Fibroblast of skin of abdomen (primary cell): ENCODE measurements at regions not wholly inside any gene's neighbourhood (a gene's known extent, or its start where the extent isn't known, plus 50 kb on each side); places are given as distances from the start of the nearest gene placed in this dataset.
"Not testable (repeated sequence)": the region's sequence is repeated elsewhere in the genome, so short reads cannot be mapped to it uniquely, and the experiment has no call there.

Source experiments
- DNase-seq: peaks from one replicate; pipeline ENCODE4 v3.0.0-alpha.2; 2013

DNA sequence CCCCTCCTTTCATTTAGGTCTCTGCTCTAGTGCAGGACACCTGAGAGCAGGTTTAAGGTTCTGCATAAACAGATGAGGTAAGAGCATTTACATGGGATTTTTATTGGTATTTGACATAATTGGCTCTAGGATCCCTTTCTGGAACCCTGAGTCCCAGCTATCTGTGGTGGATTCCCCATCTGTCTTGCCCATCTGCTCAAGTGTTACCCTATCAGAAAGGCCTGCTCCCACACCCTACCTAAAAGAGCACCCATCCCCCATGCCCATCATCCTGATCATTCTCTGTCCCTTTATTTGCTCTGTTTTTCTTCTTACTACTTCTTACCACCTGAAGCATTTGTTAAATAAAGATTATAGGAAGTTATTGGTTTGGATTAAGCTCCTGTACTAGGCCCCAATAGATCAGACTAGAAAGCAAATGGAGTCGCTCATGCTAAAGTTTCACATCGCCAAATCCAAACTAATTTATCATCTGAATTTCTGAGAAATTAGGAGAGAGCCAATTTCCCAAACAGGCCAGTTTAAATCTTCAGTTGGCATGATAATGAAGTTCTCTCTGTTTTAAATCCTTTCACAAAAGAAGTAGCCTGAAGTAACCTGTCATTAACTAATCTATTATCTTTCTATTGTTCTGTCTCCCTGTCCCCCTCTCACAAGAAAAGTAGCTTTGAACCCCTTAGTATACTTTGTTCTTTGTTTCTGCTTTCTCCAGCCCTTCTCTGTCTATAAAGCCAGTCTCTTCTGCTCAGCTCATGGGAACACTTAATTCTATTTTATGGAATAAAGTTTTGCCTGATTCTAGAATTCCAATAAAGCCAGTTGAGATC is 178.6 kb downstream of the ZNF674 start:
- DNase-seq = no peak

GRCh38 chrX:46354481-46354880 is 190.7 kb downstream of the ZNF674 start:
- DNase-seq = no peak

DNA sequence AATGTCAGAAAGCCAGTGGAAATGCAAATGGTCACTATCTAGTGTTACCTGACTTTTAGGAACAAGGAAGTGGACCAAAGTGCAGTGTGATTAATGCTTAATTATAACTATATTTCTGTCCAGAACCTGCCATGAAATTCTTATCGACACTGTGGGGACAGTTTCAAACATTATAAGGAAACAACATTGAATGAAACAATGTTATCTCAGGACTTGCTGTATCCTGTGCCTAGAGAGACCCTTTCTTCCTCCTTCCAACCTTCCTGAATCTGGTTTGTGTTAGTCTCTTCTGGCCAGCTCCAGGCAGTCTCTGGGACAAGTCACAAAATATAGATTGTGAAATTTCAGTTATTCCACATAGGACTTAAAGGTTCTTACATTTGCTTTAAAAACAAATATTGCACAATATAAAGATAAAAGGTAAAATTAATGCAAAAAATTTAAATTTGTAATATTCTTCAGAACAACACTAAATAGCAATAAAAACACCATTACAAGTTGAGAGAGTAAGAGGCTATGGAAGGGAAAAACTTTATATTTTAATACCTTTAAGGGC is 203.4 kb downstream of the ZNF674 start:
- no peak for DNase-seq

GRCh38 chrX:46340696-46341095 is 204.5 kb downstream of the ZNF674 start:
- no peak for DNase-seq

GRCh38 chrX:46333550-46333949 is 211.7 kb downstream of the ZNF674 start:
- DNase-seq = no peak

- DNase-seq = no peak
These were observed 214.2 kb downstream of the ZNF674 start for GRCh38 chrX:46330981-46331380.

DNA sequence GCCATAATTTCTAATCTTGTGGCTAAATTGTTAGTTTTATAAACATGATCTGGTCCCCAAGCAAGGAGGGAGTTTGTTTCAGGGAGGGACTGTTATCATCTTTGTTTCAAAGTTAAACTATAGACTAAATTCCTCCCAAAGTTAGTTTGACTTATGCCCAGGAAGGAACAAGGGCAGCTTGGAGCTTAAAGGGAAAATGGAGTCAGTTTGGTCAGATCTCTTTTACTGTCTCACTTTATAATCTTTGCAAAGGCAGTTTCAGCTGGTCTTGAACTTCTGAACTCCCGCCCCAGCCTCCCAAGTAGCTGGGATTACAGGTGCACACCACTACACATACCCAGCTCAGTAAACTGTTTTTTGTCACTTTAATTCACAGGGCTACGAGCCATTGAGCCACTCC is 214.7 kb downstream of the ZNF674 start:
- DNase-seq = no peak

- no peak for DNase-seq
These were observed 217.1 kb downstream of the ZNF674 start for GRCh38 chrX:46328133-46328532.

GRCh38 chrX:46327566-46328115 is 217.6 kb downstream of the ZNF674 start:
- DNase-seq = peak; percentile 31

GRCh38 chrX:46326161-46326560 is 219.1 kb downstream of the ZNF674 start:
- peak; percentile 10 for DNase-seq

- DNase-seq = peak; percentile 69
These were observed 219.8 kb downstream of the ZNF674 start for GRCh38 chrX:46325312-46325877.

DNA sequence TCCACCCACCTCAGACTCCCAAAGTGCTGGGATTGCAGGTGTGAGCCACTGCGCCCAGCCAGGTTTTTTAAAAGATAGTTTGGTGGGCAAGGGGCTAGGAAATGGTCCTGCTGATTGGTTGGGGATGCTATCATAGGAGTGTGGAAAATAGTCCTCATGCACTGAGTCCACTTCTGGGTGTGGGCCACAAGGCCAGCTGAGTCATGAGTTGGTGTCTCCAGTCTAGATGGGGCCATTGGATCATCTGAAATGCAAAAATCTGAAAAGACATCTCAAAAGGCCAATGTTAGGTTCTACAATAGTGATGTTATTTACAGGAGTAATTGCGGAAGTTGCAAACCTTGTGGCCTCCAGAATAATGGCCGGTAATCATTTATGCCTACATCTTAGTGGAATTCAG is 221.1 kb downstream of the ZNF674 start:
- no peak for DNase-seq

- DNase-seq = not testable (repeated sequence)
These were observed 222.3 kb downstream of the ZNF674 start for GRCh38 chrX:46322929-46323328.

DNA sequence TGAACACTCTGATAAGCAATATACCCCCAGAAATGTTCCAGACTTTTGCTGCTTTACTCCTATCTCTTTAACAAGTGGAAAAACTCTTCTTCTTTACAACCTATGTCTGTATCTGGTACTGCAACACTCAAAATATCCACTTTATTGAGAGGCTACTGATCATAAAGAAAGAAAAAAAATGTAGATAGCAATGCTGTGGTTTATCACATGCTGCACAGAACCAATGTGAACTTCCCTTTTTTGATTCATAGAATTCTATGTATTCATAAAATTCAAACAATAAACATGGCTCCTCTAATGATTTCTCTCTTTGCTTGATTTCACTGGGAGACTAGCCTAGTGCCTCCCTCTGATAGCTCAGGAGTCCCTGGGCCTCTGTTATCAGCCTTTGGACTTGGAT is 223.5 kb downstream of the ZNF674 start:
- no peak for DNase-seq

GRCh38 chrX:46319750-46320149 is 225.5 kb downstream of the ZNF674 start:
- DNase-seq = no peak

DNA sequence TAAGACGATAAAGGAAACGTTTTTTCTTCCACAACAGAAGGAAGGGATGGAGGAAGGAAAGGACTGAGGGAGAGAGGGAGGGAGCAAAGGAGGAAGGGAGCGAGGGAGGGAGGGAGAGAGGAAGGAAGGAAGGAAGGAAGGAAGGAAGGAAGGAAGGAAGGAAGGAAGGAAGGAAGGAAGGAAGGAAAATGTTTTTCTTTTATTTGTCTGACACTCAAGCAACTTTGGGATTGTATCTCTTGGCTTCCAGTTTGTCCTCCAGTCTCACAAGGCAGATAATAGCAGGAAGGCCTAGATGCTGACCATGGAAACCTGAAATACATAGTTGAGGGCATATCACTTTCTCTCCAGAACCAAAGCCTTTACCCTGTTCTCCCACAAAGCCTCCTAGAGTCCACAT is 226.7 kb downstream of the ZNF674 start:
- no peak for DNase-seq

DNA sequence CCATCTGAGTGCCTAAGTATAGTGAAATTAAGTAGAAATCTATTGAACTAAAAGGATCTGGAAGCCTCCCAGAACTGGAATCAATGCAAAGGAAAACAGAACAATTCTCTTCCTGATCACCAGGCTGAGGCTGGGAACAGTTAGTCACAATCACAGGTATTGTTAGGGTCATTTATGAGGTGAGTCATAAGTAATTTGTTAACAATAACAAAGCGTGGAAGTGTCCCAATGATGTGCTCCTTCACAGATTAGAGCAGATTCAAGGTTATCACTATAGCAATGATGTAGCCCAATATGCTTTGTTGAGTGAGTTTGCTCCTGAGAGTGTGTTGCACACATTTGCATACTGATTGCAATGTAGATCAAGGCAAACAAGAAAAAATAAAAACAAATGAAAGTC is 228.1 kb downstream of the ZNF674 start:
- no peak for DNase-seq

- DNase-seq = no peak
These were observed 233.6 kb downstream of the ZNF674 start for GRCh38 chrX:46311581-46312120.

- peak; percentile 4 for DNase-seq
These were observed 234.3 kb downstream of the ZNF674 start for GRCh38 chrX:46310815-46311497.

DNA sequence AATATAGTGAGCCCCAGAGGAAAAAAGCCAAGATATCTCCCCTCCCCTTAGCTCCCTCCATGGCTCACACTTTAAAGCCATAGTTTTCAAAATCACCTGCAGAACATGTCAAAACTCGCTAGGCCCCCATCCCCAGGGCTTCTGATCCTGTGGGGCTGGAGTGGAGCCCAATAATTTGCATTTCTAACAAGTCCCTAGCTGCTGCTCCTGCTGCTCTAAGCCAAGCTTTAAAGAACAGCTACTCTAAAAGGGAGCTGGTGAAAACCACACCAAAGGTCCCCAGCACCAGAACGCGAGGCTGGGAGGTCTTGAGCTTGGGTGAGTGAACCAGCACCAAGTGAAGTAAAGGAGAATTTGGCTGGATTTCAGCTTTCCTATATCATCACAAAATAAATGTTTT is 237.1 kb downstream of the ZNF674 start:
- no peak for DNase-seq

- DNase-seq = no peak
These were observed 239.1 kb downstream of the ZNF674 start for GRCh38 chrX:46306103-46306502.

- DNase-seq = no peak
These were observed 239.8 kb downstream of the ZNF674 start for GRCh38 chrX:46305431-46305830.

- DNase-seq = no peak
These were observed 243.3 kb downstream of the ZNF674 start for GRCh38 chrX:46301903-46302302.
